WI38 (cell line): ENCODE measurements at regions not wholly inside any gene's neighbourhood (a gene's known extent, or its start where the extent isn't known, plus 50 kb on each side); places are given as distances from the start of the nearest gene placed in this dataset.

Experiments used
- H3K4me3 ChIP-seq: 2 replicates; pipeline ENCODE4 v1.5.1; 2011; ENCODE audit warnings: low read depth, mild to moderate bottlenecking, control low read depth, low read length
- TF ChIP-seq, protein P1 (sequence below): IDR thresholded peaks from 2 replicates; pipeline ENCODE4 v1.5.1; 2012; ENCODE audit warnings: low read depth, mild to moderate bottlenecking, control low read depth, low read length

DNA sequence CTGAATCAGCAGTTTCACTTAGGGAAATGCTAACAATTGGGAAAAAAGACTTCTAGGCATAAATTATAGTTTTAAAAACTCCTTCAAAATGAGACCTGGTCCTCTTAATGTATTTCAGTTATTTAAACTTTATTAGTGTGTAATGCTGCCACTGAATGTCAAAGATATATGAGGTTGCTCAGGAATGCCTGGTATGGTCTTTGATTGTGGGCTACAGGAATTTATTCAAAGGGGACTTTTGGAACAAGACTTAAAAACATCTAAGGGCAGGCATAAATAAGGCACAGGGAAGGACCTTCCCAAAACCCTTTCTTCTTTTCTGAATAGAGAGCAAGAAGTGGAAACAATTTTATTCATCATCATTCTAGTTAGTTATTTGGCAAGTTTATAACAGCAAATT lies 439.1 kb downstream of the TLL1 start:
- no peak overlapping the region for H3K4me3 ChIP-seq
- TF ChIP-seq, protein P1, sequence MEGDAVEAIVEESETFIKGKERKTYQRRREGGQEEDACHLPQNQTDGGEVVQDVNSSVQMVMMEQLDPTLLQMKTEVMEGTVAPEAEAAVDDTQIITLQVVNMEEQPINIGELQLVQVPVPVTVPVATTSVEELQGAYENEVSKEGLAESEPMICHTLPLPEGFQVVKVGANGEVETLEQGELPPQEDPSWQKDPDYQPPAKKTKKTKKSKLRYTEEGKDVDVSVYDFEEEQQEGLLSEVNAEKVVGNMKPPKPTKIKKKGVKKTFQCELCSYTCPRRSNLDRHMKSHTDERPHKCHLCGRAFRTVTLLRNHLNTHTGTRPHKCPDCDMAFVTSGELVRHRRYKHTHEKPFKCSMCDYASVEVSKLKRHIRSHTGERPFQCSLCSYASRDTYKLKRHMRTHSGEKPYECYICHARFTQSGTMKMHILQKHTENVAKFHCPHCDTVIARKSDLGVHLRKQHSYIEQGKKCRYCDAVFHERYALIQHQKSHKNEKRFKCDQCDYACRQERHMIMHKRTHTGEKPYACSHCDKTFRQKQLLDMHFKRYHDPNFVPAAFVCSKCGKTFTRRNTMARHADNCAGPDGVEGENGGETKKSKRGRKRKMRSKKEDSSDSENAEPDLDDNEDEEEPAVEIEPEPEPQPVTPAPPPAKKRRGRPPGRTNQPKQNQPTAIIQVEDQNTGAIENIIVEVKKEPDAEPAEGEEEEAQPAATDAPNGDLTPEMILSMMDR = no peak

DNA sequence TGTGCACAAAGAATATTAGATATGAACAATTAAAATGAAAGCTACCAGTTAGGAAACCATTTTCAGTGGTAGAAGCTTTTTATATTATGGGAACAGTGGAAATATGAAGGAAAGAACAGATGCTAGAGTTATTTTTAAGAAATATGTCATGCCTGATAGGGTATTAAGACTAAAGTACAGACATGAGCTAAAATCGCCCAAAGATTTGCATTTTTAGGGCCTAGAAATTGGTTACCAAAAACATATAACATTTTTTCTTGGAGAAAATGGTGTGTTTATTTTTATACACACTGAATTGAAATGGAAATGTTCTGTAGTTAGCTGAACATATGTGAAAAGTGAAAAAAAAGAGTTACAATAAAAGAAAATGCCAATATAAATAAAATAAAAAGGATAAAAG lies 441.9 kb downstream of the TLL1 start:
- no peak overlapping the region for H3K4me3 ChIP-seq
- TF ChIP-seq, protein P1 = no peak

DNA sequence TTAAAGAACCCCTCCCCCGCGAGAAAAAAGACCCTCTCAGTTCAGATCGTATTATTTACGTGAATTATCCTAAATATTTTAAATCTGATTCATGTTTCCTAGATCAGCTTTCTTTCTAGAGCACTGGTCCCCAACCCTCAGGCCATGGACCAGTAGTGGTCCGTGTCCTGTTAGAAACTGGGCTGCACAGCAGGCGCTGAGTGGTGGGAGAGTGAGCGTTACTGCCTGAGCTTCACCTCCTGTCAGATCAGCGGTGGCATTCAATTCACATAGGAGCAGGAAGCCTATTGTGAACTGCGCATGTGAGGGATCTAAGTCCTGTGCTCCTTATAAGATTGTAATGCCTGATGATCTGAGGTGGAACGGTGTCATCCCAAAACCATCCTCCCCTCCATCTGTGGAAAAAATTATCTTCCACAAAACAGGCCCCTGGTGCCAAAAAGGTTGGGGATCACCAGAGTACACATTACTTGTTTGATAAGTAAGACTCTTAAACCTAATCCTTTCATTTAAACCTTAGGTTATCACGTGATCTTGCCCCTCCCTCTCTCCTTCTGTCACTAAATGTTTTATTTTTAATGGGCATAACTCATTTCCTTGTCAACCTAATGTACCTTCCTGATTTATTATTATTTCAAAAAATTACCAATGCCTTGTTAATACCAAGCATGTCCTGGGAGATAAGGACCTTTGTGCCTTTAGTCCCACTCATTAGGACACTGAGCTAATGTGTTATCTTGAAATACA lies 442.9 kb downstream of the TLL1 start:
- TF ChIP-seq, protein P1 = no peak
- no peak overlapping the region for H3K4me3 ChIP-seq

DNA sequence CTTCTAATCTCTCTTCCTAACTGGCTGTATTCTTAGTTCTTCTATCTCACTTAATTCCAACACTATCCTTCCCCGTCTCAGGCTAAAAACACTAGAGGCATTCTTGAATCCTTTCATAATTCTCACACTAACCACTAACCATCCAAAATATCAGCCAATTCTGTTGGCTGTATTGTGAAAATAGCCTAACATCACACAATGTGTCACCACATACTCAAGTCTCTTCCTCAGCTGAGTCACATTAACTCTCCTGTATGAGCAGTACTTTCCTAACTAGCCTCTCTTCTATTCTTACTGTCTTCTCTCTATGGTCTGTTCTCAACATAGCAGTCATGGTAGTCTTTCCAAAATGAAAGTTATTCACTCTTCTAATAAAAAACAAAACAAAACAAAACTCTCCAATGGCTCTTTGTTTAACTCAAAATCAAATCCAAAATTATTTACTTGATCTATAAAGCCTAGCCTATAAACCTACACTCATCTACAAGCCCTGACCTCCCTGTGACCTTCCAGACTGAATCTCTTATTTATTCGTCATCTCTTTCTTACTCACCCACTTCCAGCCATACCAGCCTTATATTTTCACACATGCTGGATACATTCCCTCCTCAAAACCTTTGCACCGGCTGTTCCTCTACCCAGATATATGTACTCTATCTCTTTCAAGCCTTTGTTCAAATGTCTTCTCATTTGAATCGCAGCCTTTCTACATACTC lies 445.9 kb downstream of the TLL1 start:
- H3K4me3 ChIP-seq = no peak overlapping the region

DNA sequence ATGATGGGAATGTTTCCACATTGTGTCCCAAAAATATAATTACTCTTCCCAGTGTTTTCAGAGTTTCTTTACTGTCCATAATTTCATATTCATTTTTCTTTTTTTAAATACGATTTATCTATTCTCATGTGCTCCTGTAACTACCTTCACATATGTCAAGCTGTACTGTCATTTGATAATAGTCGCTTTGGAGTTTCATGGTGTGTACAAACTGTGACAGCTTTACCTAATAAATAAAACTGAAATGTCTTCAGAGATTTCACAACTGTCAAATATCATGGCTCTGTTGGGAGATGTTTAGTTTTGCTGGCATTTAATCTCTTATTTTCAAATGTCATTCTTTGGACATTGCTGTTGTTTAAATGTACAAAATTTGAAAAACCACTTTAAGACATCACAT lies 450.2 kb downstream of the TLL1 start:
- H3K4me3 ChIP-seq = no peak overlapping the region
- TF ChIP-seq, protein P1 = no peak

More for the DNA sequence above, 445.9 kb downstream of the TLL1 start:
- TF ChIP-seq, protein P1 = no peak

DNA sequence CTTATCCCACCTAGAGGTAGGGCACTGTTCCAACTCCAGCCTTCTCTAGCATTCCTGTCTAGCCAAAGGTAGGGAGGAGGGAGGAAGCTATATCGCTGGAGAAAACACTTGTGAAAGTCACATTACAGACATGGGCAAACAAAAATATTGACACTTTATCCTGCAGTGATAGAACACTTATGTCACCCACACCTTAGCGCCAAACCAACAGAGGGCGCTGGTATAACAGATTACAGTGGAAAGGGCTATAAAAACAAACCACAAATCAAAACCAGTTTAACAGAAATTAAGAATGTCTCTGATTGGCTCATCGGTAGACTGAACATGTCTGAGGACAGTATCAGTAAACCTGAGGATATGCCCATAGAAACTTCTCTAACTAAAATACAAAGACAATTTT lies 451.3 kb downstream of the TLL1 start:
- TF ChIP-seq, protein P1 = no peak
- H3K4me3 ChIP-seq = no peak overlapping the region

DNA sequence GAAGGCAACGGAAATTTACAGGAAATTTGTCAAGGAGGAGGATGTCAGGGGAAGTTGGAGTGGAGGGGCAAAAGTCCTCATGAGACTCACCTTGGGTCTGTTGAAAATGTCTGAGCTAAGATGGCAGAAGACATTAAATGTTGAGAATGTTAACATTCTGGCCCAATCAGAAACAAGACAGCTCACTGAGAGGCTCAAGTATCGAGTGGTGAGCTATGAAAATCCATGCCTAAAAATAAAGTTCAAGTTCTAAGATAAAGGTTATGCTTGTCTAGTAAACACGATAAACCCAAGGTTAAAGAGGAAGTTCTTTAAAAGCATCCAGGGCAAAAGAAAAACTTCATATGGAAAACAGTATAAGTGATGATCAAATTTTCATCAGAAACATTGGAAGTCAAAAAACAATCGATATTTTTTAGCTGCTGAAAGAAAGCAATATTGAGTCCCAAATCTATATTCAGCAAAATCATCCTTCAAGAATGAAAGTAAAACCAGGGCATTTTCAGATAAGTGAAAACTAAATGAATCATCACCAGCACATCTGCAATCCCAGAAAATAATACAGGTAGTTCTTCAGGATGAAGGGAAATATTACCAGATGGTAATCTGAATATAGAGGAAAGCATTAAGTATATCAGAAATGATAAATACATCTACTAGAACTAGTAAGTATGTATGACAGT lies 462.4 kb downstream of the TLL1 start:
- TF ChIP-seq, protein P1 = no peak
- H3K4me3 ChIP-seq = no peak overlapping the region
